IPS-11a (cell line): ENCODE measurements at regions not wholly inside any gene's neighbourhood (a gene's known extent, or its start where the extent isn't known, plus 50 kb on each side); places are given as distances from the start of the nearest gene placed in this dataset.

ENCODE experiments used
- H3K4me3 ChIP-seq: one replicate; pipeline ENCODE4 v1.5.1; 2013; ENCODE audit warnings: low read depth, low read length, control low read depth

DNA sequence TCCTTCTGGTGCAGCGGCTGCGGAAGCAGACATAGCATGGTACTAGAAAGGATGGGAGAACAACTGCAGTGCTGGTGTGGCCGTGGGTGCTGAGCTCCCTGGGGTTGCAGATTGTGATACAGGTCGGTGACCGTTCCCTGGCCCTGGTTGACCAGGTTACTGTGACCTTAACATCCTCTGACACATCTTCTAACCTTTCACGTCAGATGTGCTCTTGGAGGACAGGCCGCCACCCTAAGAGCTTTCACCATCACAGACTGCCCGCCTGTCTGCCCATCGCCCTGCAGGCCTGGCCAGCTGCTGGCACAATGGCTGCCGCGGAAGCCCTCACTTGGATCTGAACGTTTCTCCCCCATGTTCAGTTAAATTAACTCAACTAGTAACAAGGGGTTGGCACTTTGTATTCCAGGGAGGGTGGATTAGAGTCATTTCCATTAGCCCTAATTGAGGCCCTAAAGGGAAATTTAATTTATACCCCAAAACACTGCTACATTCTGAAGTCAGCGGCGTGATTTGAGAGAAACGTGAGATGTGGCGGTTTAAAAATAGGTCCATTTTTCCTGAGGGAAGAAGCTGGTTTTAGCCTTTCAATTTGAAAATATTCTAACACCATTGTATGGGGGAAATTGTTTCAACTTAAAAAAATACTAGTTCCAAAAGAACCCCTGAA lies 443.9 kb upstream of the CDH4 start:
- H3K4me3 ChIP-seq = no peak overlapping the region

DNA sequence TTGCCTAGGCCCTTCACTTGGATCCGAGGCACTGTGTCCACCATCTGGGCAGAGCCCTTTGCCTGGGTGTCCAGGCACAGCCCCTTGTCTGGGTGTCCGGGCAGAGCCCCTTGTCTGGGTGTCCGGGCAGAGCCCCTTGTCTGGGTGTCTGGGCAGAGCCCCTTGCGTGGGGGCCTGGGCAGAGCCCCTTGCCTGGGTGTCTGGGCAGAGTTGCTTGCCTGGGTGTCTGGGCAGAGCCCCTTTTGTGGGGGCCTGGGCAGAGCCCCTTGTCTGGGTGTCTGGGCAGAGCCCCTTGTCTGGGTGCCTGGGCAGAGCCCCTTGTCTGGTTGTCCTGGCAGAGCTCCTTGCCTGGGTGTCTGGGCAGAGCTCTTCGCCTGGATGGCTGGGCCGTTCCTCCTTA lies 443.4 kb upstream of the CDH4 start:
- no peak overlapping the region for H3K4me3 ChIP-seq

- H3K4me3 ChIP-seq = no peak overlapping the region
Measured at GRCh38 chr20:60810561-60810960, 441.5 kb upstream of the CDH4 start.

DNA sequence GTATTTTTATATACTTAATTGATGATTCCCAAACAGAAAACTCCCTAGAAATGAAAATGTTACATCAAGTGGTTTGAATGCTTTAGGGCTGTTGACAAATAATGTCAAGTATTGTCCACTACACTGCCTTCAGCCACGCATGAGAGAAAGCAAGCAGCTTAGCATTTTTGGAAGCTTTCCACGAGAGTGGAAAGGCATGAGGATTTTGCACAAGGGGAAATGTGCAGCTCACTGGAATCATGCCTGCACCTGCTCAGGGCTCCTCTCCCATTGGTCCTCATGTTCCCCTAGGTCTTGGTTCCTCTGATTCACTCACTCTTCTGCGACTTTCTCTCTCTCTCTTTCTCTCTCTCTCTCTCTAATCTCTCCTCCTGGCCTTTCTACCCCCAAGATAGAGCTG lies 439.5 kb upstream of the CDH4 start:
- H3K4me3 ChIP-seq = no peak overlapping the region

DNA sequence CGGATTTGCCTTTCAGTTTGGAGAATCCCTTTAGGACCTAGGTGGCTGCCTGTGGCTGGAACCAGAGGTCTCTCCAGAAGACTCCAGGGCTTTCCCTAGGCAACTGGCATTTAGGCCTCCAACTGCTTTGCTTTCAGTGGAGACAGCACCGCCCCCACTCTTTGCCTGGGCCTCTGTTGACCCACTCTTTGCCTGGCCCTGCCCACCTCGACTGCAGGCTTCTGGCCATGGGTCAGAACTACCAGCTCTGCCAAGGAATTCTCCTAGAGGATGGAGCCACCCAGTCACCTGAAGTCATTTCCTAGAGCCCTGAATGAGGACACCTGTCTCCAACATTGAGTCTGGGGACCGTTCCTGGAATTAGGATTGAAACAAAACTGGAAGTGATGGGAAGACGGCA lies 439.0 kb upstream of the CDH4 start:
- no peak overlapping the region for H3K4me3 ChIP-seq

- H3K4me3 ChIP-seq = no peak overlapping the region
Measured at GRCh38 chr20:60815656-60816055, 436.4 kb upstream of the CDH4 start.

GRCh38 chr20:60816901-60817300 lies 435.2 kb upstream of the CDH4 start:
- H3K4me3 ChIP-seq = no peak overlapping the region

DNA sequence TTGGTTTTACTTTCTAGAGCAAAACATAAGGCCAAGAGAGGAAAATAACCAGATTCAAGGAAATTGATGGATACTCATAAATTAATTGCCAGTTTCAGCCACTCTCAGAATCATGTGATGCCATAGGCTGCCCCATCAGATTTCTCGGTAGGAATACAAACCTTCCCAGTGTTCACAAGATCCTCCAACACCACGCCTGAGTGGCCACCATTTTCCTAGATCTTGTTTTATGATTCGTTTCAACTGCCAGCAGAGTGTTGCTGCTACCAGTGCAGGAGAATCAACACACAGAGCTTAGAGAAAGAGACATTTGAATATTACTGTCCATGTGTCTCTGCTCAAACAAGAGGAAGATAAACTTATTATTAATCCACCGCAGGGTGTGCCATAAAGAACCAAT lies 434.2 kb upstream of the CDH4 start:
- H3K4me3 ChIP-seq = no peak overlapping the region

GRCh38 chr20:60819511-60819910 lies 432.6 kb upstream of the CDH4 start:
- H3K4me3 ChIP-seq = no peak overlapping the region

GRCh38 chr20:60820149-60820548 lies 431.9 kb upstream of the CDH4 start:
- no peak overlapping the region for H3K4me3 ChIP-seq

DNA sequence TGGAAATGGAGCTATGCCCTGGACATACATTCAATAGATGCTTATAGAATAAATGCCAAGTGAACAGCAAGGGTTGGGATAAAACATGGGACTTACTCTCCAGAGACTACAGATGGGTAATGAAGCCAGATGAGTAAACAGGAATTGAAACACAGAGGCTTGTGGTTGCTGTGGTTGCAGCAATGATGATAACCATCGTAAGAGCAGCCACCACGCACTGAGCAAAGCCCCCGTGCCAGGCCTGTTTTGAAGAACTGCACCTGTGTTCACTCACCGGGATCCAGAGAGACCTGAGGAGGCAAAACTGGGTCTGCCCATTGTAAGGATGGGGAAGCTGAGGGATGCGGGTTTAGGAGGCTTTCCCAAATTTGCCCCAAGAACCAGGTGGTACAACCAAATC lies 431.1 kb upstream of the CDH4 start:
- no peak overlapping the region for H3K4me3 ChIP-seq

DNA sequence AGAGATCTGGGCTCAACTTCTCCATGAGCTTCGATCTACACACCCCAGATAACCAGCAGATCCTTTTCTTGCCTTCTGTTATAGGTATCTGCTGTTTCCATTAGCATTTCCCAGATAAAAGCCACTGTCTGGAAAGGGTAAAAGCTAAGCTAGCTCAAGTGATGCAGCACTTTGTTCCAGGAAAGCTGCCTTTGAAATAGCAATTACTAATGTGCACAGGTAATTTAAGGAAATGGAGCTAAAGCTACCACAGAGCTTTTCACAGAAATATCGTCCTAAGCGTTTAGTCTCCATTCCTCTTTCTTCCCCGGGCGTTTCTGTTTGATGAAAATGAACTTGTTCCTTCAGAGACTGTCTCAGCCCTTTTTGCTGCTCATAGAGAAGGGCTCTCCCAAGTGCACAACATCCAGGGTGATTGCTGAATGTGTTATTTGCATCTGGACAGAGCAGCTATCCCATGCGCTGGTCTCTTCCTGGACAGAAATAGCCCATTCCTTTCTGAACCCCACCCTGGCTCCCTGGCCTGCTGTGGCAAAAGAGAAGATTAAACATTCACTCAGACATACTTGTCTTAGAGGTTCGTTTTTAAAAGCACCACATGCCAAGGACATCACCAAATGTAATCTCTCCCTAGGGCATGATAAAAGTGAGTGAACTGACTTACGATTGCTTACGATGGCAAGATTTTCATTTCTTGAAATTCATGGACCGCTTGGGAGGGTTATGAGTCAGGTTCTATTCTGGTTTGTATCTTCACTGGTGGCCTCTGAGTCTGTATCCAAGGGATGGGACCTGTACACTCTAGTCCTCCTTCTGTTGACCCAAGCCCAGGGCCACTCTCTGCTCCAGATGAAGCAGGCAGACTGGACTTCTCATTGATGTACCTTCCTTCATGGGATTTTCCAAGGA lies 429.1 kb upstream of the CDH4 start:
- no peak overlapping the region for H3K4me3 ChIP-seq

GRCh38 chr20:60835876-60836275 lies 416.2 kb upstream of the CDH4 start:
- H3K4me3 ChIP-seq = no peak overlapping the region

DNA sequence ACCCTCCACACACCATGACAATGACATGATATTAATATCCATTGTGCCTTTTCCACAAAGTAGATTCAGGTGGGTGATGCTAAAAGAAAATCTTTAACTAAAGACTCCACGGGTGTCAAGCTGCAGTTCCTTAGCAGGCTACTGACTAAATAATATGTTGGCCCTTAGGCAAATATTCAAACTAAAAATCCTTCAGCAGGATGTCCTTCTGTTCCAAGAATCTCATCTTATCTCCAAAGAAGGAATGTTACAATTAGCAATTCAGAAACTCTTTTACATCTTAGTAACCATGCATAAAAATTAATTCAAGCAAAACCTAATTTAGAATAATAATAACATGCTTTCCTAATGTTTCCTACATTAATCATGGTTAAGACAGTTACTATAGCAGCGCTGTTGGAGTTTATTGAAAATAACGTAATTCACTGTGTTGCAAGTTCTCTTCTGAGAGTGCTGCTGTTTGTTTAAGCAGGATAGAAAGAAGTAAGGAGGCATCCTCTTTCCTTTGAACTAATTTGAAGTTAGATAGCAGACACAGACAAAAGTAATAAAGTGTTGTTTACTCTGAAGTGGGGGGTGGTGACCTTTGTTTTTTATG lies 414.8 kb upstream of the CDH4 start:
- H3K4me3 ChIP-seq = no peak overlapping the region

- no peak overlapping the region for H3K4me3 ChIP-seq
Measured at GRCh38 chr20:60838297-60838696, 413.8 kb upstream of the CDH4 start.

GRCh38 chr20:60840971-60841370 lies 411.1 kb upstream of the CDH4 start:
- H3K4me3 ChIP-seq = no peak overlapping the region

GRCh38 chr20:60845146-60845545 lies 406.9 kb upstream of the CDH4 start:
- no peak overlapping the region for H3K4me3 ChIP-seq

- H3K4me3 ChIP-seq = no peak overlapping the region
Measured at GRCh38 chr20:60851826-60852704, 400.0 kb upstream of the CDH4 start.

- H3K4me3 ChIP-seq = no peak overlapping the region
Measured at GRCh38 chr20:60857708-60858107, 394.4 kb upstream of the CDH4 start.

- no peak overlapping the region for H3K4me3 ChIP-seq
Measured at GRCh38 chr20:60862601-60863000, 389.5 kb upstream of the CDH4 start.

DNA sequence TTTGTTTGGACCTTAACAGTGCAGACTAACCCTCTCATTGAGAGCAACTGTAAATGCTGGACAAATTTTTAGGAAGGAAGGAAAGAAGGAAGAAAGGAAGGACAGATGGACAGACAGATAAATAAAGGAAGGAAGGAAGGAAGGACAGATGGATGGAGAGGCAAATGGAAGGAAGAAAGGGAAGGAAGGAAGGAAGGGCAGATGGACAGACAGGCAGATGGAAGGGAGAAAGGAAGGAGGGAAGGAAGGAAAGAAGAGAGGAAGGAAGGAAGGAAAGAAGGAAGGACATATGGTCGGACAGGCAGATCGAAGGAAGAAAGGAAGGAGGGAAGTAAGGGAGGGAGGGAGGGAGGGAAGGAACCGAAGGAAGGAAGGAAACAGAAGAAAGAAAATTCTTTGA lies 388.5 kb upstream of the CDH4 start:
- no peak overlapping the region for H3K4me3 ChIP-seq
